Natural killer cell treated with Interleukin-12 subunit alpha and Interleukin-12 subunit beta and Interleukin-15 and Interleukin-18, amount 100 ng/mL, for 72 hours (primary cell): ENCODE measurements at regions not wholly inside any gene's neighbourhood (a gene's known extent, or its start where the extent isn't known, plus 50 kb on each side); places are given as distances from the start of the nearest gene placed in this dataset.
"Not testable (repeated sequence)": the region's sequence is repeated elsewhere in the genome, so short reads cannot be mapped to it uniquely, and the experiment has no call there.

Source experiments
- ATAC-seq, 2 donors: fragments of 150-1000 bp; cut with Tn5 transposase in 1 of 2; sonication (Bioruptor Pico), chemical (Tn5 transposase) in 1 of 2; 2 replicates each; pipeline ENCODE4 v1.10.0; 2021
- DNase-seq: peaks from one replicate; pipeline ENCODE4 v3.0.0; 2022; ENCODE audit warnings: low spot score
- H3K27ac Mint-ChIP-seq, 2 donors: 1 replicate in 1 of 2; 2 replicates in 1 of 2; pipeline ENCODE4 v1.8.0; 2022; ENCODE audit warnings: mixed read lengths in 2 of 2, mild to moderate bottlenecking in 1 of 2, moderate library complexity in 1 of 2
- H3K27me3 Mint-ChIP-seq, 2 donors: 1 replicate in 1 of 2; 2 replicates in 1 of 2; pipeline ENCODE4 v1.8.0; 2022; ENCODE audit warnings: mixed read lengths in 2 of 2
- H3K36me3 Mint-ChIP-seq: one replicate; pipeline ENCODE4 v1.8.0; 2022; ENCODE audit warnings: mixed read lengths
- H3K4me1 Mint-ChIP-seq, 2 donors: 1 replicate in 1 of 2; 2 replicates in 1 of 2; pipeline ENCODE4 v1.8.0; 2022; ENCODE audit warnings: low read depth in 2 of 2, mixed read lengths in 2 of 2, mild to moderate bottlenecking in 1 of 2
- H3K4me3 Mint-ChIP-seq: one replicate; pipeline ENCODE4 v1.8.0; 2022; ENCODE audit warnings: mixed read lengths
- H3K9me3 Mint-ChIP-seq: 2 replicates; pipeline ENCODE4 v1.8.0; 2022; ENCODE audit warnings: mixed read lengths

GRCh38 chr4:3615386-3616286 lies 83.4 kb upstream of the LRPAP1 start:
- no peak for DNase-seq
- Mint-ChIP-seq H3K27ac (no peak overlapping the region), H3K9me3 (peaks cover 5% of the 10 kb centered on the region), H3K36me3 (no peaks in the 10 kb centered on the region), H3K4me1 (peaks cover 4 to 5% of the 10 kb centered on the region in 2 donors), H3K4me3 (no peak overlapping the region), H3K27me3 (peaks cover 22 to 24% of the 10 kb centered on the region in 2 donors)
- ATAC-seq: no peak

- DNase-seq (no peak), ATAC-seq (no peak)
- H3K4me3 Mint-ChIP-seq: no peak overlapping the region
- H3K27me3 Mint-ChIP-seq: peaks cover 18 to 19% of the 10 kb centered on the region in 2 donors
- peaks cover 5% of the 10 kb centered on the region for H3K9me3 Mint-ChIP-seq
- H3K4me1 Mint-ChIP-seq: no peaks in the 10 kb centered on the region
- no peaks in the 10 kb centered on the region for H3K36me3 Mint-ChIP-seq
- no peak overlapping the region for H3K27ac Mint-ChIP-seq
These were observed 82.4 kb upstream of the LRPAP1 start for GRCh38 chr4:3614731-3614980.

GRCh38 chr4:3613967-3614730 lies 81.9 kb upstream of the LRPAP1 start:
- no peaks in the 10 kb centered on the region for H3K36me3 Mint-ChIP-seq
- DNase-seq: no peak
- peaks cover 15 to 17% of the 10 kb centered on the region in 2 donors for H3K27me3 Mint-ChIP-seq
- peaks cover 5% of the 10 kb centered on the region for H3K9me3 Mint-ChIP-seq
- H3K4me1 Mint-ChIP-seq: no peaks in the 10 kb centered on the region
- no peak overlapping the region for H3K27ac Mint-ChIP-seq
- H3K4me3 Mint-ChIP-seq: no peak overlapping the region
- no peak for ATAC-seq

GRCh38 chr4:3612934-3613333 lies 80.7 kb upstream of the LRPAP1 start:
- ATAC-seq: no peak
- no peak for DNase-seq
- Mint-ChIP-seq H3K27ac (no peak overlapping the region), H3K27me3 (peaks cover 5 to 7% of the 10 kb centered on the region in 2 donors), H3K4me1 (no peaks in the 10 kb centered on the region), H3K4me3 (no peak overlapping the region), H3K36me3 (no peaks in the 10 kb centered on the region), H3K9me3 (peaks cover 5% of the 10 kb centered on the region)

- Mint-ChIP-seq H3K27ac (no peak overlapping the region), H3K36me3 (no peaks in the 10 kb centered on the region), H3K4me1 (no peaks in the 10 kb centered on the region), H3K9me3 (peaks cover 5% of the 10 kb centered on the region), H3K27me3 (peaks cover 0 to 3% of the 10 kb centered on the region in 2 donors), H3K4me3 (no peak overlapping the region)
- ATAC-seq: no peak
- no peak for DNase-seq
These were observed 80.1 kb upstream of the LRPAP1 start for GRCh38 chr4:3612281-3612680.

GRCh38 chr4:3611778-3612177 lies 79.6 kb upstream of the LRPAP1 start:
- Mint-ChIP-seq H3K36me3 (no peaks in the 10 kb centered on the region), H3K27me3 (peaks cover 0 to 3% of the 10 kb centered on the region in 2 donors), H3K27ac (no peak overlapping the region), H3K4me3 (no peak overlapping the region), H3K9me3 (peaks cover 5% of the 10 kb centered on the region), H3K4me1 (no peaks in the 10 kb centered on the region)
- ATAC-seq (no peak), DNase-seq (no peak)

- H3K27ac Mint-ChIP-seq, H3K27me3 Mint-ChIP-seq, H3K9me3 Mint-ChIP-seq, ATAC-seq, H3K36me3 Mint-ChIP-seq, H3K4me3 Mint-ChIP-seq, DNase-seq, H3K4me1 Mint-ChIP-seq: not testable (repeated sequence)
These were observed 78.6 kb upstream of the LRPAP1 start for GRCh38 chr4:3610851-3611250.

- H3K27ac Mint-ChIP-seq, H3K4me1 Mint-ChIP-seq, H3K9me3 Mint-ChIP-seq, H3K4me3 Mint-ChIP-seq, H3K36me3 Mint-ChIP-seq, DNase-seq, ATAC-seq, H3K27me3 Mint-ChIP-seq: not testable (repeated sequence)
These were observed 77.7 kb upstream of the LRPAP1 start for GRCh38 chr4:3609905-3610304.

GRCh38 chr4:3607690-3608552 lies 75.7 kb upstream of the LRPAP1 start:
- Mint-ChIP-seq H3K9me3 (peaks cover 3% of the 10 kb centered on the region), H3K4me3 (no peak overlapping the region), H3K27ac (no peak overlapping the region), H3K27me3 (no peaks in the 10 kb centered on the region), H3K36me3 (no peaks in the 10 kb centered on the region), H3K4me1 (no peaks in the 10 kb centered on the region)
- peak in 1 of 2 donors; percentile 22 for ATAC-seq
- no peak for DNase-seq

GRCh38 chr4:3606850-3607249 lies 74.6 kb upstream of the LRPAP1 start:
- not testable (repeated sequence) for H3K27ac Mint-ChIP-seq, H3K36me3 Mint-ChIP-seq, H3K4me1 Mint-ChIP-seq, H3K27me3 Mint-ChIP-seq, ATAC-seq, H3K9me3 Mint-ChIP-seq, DNase-seq, H3K4me3 Mint-ChIP-seq

- not testable (repeated sequence) for H3K4me1 Mint-ChIP-seq, DNase-seq, ATAC-seq, H3K4me3 Mint-ChIP-seq, H3K36me3 Mint-ChIP-seq, H3K9me3 Mint-ChIP-seq, H3K27me3 Mint-ChIP-seq, H3K27ac Mint-ChIP-seq
These were observed 74.0 kb upstream of the LRPAP1 start for GRCh38 chr4:3606271-3606670.

GRCh38 chr4:3605491-3605890 lies 73.3 kb upstream of the LRPAP1 start:
- ATAC-seq (no peak), DNase-seq (no peak)
- H3K36me3 Mint-ChIP-seq: no peaks in the 10 kb centered on the region
- no peak overlapping the region for H3K4me3 Mint-ChIP-seq
- no peaks in the 10 kb centered on the region for H3K4me1 Mint-ChIP-seq
- peaks cover 3% of the 10 kb centered on the region for H3K9me3 Mint-ChIP-seq
- H3K27ac Mint-ChIP-seq: no peak overlapping the region
- no peaks in the 10 kb centered on the region for H3K27me3 Mint-ChIP-seq

GRCh38 chr4:3602886-3603645 lies 70.8 kb upstream of the LRPAP1 start:
- DNase-seq, H3K27ac Mint-ChIP-seq, H3K4me1 Mint-ChIP-seq, ATAC-seq, H3K4me3 Mint-ChIP-seq, H3K9me3 Mint-ChIP-seq, H3K27me3 Mint-ChIP-seq, H3K36me3 Mint-ChIP-seq: not testable (repeated sequence)
